ENCODE measurements at regions not wholly inside any gene's neighbourhood (a gene's known extent, or its start where the extent isn't known, plus 50 kb on each side); places are given as distances from the start of the nearest gene placed in this dataset.

GRCh38 chr2:128988967-128989366, 670.3 kb upstream of the HS6ST1 start:
- H3K9me3 ChIP-seq, result no peaks in the 10 kb centered on the region
- H3K4me1 ChIP-seq, result no peaks in the 10 kb centered on the region
- ATAC-seq, result no peak
- DNase-seq, result no peak
- no peaks in the 10 kb centered on the region for H3K36me3 ChIP-seq
- no peak for TF ChIP-seq CTCF (IDR thresholded peaks at IDR 0.05)
- H3K27me3 ChIP-seq, result no peaks in the 10 kb centered on the region
- no peak overlapping the region for H3K4me3 ChIP-seq
- H3K27ac ChIP-seq, result no peak overlapping the region
- intact Hi-C loops (cut with DNase I), result no loop called here

GRCh38 chr2:128995086-128995485, 676.4 kb upstream of the HS6ST1 start:
- intact Hi-C loops (cut with DNase I), result no loop called here
- no peak for DNase-seq
- Histone ChIP-seq H3K36me3 (no peaks in the 10 kb centered on the region), H3K4me1 (no peaks in the 10 kb centered on the region), H3K27ac (no peak overlapping the region), H3K27me3 (no peaks in the 10 kb centered on the region), H3K9me3 (no peaks in the 10 kb centered on the region), H3K4me3 (no peak overlapping the region)
- no peak for ATAC-seq
- no peak for TF ChIP-seq CTCF (IDR thresholded peaks at IDR 0.05)

DNA sequence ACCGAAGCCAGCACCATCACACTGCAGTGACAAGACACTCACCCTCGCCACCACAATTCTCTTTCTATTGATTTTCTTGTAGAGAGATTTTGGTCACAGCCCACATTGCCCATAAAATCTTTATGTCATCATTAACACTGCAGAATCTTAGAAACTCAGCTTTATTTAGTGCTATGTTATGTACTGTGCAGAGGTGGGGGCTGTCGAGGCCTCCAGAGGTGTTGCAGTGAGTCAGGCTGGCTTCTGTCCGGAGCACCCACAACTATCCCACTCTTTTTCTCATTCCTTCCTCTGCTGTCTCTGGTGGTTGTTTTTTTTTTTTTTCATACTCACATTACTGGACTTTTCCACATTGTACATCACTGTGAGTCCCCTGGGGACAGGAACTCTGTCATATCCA, 677.4 kb upstream of the HS6ST1 start:
- Histone ChIP-seq H3K4me1 (no peaks in the 10 kb centered on the region), H3K36me3 (no peaks in the 10 kb centered on the region), H3K4me3 (no peak overlapping the region), H3K27ac (no peak overlapping the region), H3K9me3 (no peaks in the 10 kb centered on the region), H3K27me3 (no peaks in the 10 kb centered on the region)
- no peak for DNase-seq
- no peak for TF ChIP-seq CTCF (IDR thresholded peaks at IDR 0.05)
- intact Hi-C loops (cut with DNase I), result no loop called here
- ATAC-seq, result no peak

- Histone ChIP-seq H3K36me3 (no peaks in the 10 kb centered on the region), H3K4me1 (no peaks in the 10 kb centered on the region), H3K9me3 (no peaks in the 10 kb centered on the region), H3K4me3 (no peak overlapping the region), H3K27me3 (no peaks in the 10 kb centered on the region), H3K27ac (no peak overlapping the region)
- TF ChIP-seq CTCF (IDR thresholded peaks at IDR 0.05), result no peak
- ATAC-seq (no peak), DNase-seq (no peak)
- intact Hi-C loops (cut with DNase I), result no loop called here
Observed at GRCh38 chr2:128997166-128997866, 678.6 kb upstream of the HS6ST1 start.

DNA sequence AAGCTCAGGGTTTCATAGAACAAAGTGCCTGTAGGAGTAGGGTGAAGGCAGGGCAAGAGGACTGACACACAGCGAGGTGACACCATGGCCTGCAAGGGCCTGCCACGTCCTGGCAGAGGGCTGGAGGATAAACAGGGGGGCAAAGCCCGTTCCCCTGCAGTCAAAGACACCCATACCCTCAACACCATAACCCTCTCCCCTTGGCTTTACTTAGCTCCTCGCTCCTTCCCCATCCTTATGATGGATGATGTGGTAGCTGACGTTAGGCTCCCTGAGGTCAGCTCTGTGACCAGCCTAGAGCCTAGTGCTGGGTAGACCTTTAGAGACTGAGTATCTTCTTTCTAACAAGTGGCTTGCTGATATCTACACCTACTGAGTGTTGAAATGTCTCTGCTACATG, 683.3 kb upstream of the HS6ST1 start:
- Histone ChIP-seq H3K36me3 (no peaks in the 10 kb centered on the region), H3K27ac (no peak overlapping the region), H3K27me3 (no peaks in the 10 kb centered on the region), H3K9me3 (no peaks in the 10 kb centered on the region), H3K4me3 (no peak overlapping the region), H3K4me1 (no peaks in the 10 kb centered on the region)
- no peak for ATAC-seq
- DNase-seq, result no peak
- TF ChIP-seq CTCF (IDR thresholded peaks at IDR 0.05), result no peak
- intact Hi-C loops (cut with DNase I), result no loop called here

GRCh38 chr2:129002751-129003150, 684.1 kb upstream of the HS6ST1 start:
- DNase-seq (no peak), ATAC-seq (no peak)
- intact Hi-C loops (cut with DNase I), result no loop called here
- H3K4me3 ChIP-seq, result no peak overlapping the region
- no peak for TF ChIP-seq CTCF (IDR thresholded peaks at IDR 0.05)
- no peaks in the 10 kb centered on the region for H3K9me3 ChIP-seq
- no peaks in the 10 kb centered on the region for H3K27me3 ChIP-seq
- H3K4me1 ChIP-seq, result no peaks in the 10 kb centered on the region
- no peaks in the 10 kb centered on the region for H3K36me3 ChIP-seq
- no peak overlapping the region for H3K27ac ChIP-seq
